HepG2 (cell line): ENCODE measurements at regions not wholly inside any gene's neighbourhood (a gene's known extent, or its start where the extent isn't known, plus 50 kb on each side); places are given as distances from the start of the nearest gene placed in this dataset.

ENCODE experiments used
- ATAC-seq: fragments of 200-7000 bp; cut with Tn5 transposase; 3 replicates; pipeline ENCODE4 v1.9.1; 2020; ENCODE audit warnings: mild to moderate bottlenecking, moderate library complexity
- BruUV-seq: library from RNA; stranded (reverse); fragments of 400-500 nt; replicated peaks from 2 replicates; lab custom pipeline; 2021; lab: Mats Ljungman, UMichigan
- CTCF ChIA-PET: fragments of 300-600 bp; formaldehyde crosslinking; extraction: SDS; loops from one replicate; lab custom pipeline; 2021; ENCODE audit warnings: low total read pairs, inconsistent platforms, low intra/inter-chr PET ratio; lab: Yijun Ruan, JAX
- POLR2A ChIA-PET: fragments of 350-600 bp; sonication (Branson Sonifier 250); formaldehyde crosslinking; loops from one replicate; lab custom pipeline; 2020; ENCODE audit warnings: antibody characterized with exemption, inconsistent platforms; lab: Yijun Ruan, JAX
- DNase-seq: peaks from one replicate; pipeline ENCODE4 v3.0.0-alpha.2; 2015; ENCODE audit warnings: low spot score
- FAIRE-seq: peaks from 3 replicates; lab custom pipeline; 2011; peaks lifted over from hg19 to GRCh38; lab: Jason Lieb, UNC
- H2AFZ ChIP-seq: one replicate; pipeline ENCODE4 v1.6.1; 2011; ENCODE audit warnings: low read length, inconsistent platforms
- H3K27ac ChIP-seq: fragments of 300-600 bp; 3 replicates; pipeline ENCODE4 v1.8.0; 2011; ENCODE audit warnings: mixed run types, mild to moderate bottlenecking, mixed read lengths, low read length, inconsistent platforms; ENCODE audit not compliant: insufficient read depth; ENCODE audit errors: extremely low read length
- H3K27me3 ChIP-seq, 2 experiments: fragments of 200-600 bp in 1 of 2; 2 replicates in 1 of 2; 3 replicates in 1 of 2; pipeline versions ENCODE4 v1.6.0 to v1.8.0; 2011; ENCODE audit warnings: low read length in 2 of 2, mild to moderate bottlenecking in 2 of 2, moderate library complexity in 2 of 2, inconsistent platforms in 1 of 2; ENCODE audit not compliant: insufficient read depth in 2 of 2, control insufficient read depth in 1 of 2
- H3K36me3 ChIP-seq, 2 experiments: fragments of 200-600 bp in 1 of 2; replicated peaks in 1 of 2; 2 replicates in 1 of 2; 3 replicates in 1 of 2; pipeline versions ENCODE4 v1.5.1 to v1.8.0; 2011; ENCODE audit warnings: low read length in 2 of 2, inconsistent platforms in 1 of 2; ENCODE audit not compliant: insufficient read depth in 2 of 2, control insufficient read depth in 1 of 2
- H3K4me1 ChIP-seq: 2 replicates; pipeline ENCODE4 v1.5.1; 2012; ENCODE audit warnings: low read length, inconsistent platforms; ENCODE audit not compliant: insufficient read depth
- H3K4me2 ChIP-seq: 2 replicates; pipeline ENCODE4 v1.6.0; 2011; ENCODE audit warnings: low read depth, low read length, inconsistent platforms
- H3K4me3 ChIP-seq, 3 experiments: fragments of 200-600 bp in 1 of 3; sonication (generic), shearing (Covaris generic) in 1 of 3; replicated peaks in 1 of 3; 2 replicates each; pipeline ENCODE4 v1.5.1; 2011 to 2016; ENCODE audit warnings: low read length in 3 of 3, inconsistent platforms in 2 of 3, low read depth in 2 of 3, mild to moderate bottlenecking in 2 of 3, control low read depth in 1 of 3, mixed read lengths in 1 of 3; ENCODE audit not compliant: insufficient read depth in 1 of 3
- H3K79me2 ChIP-seq: one replicate; pipeline ENCODE4 v1.6.1; 2011; ENCODE audit warnings: low read length, inconsistent platforms; ENCODE audit not compliant: insufficient read depth
- H3K9ac ChIP-seq: 2 replicates; pipeline ENCODE4 v1.6.0; 2011; ENCODE audit warnings: mild to moderate bottlenecking, low read depth, low read length, inconsistent platforms; ENCODE audit not compliant: insufficient read depth
- H3K9me3 ChIP-seq: 2 replicates; pipeline ENCODE4 v1.5.1; 2012; ENCODE audit warnings: mild to moderate bottlenecking, low read length
- H4K20me1 ChIP-seq: 2 replicates; pipeline ENCODE4 v1.6.0; 2011; ENCODE audit warnings: inconsistent platforms, mild to moderate bottlenecking, low read length, moderate library complexity; ENCODE audit not compliant: insufficient read depth
- ATF4 ChIP-seq, 2 experiments: fragments of 450-650 bp in 1 of 2; sonication (generic) in 1 of 2; formaldehyde crosslinking; IDR thresholded peaks; 2 replicates each; pipeline versions ENCODE4 v1.5.0 to v1.8.0; 2020 to 2022; ENCODE audit warnings: mild to moderate bottlenecking in 1 of 2, missing genetic modification reagents in 1 of 2
- CEBPB ChIP-seq: IDR thresholded peaks from 2 replicates; pipeline ENCODE4 v1.6.1; 2011; ENCODE audit warnings: low read depth, low read length, improper control_type of control experiment, borderline replicate concordance
- CEBPG ChIP-seq: IDR thresholded peaks from 2 replicates; pipeline ENCODE4 v1.6.1; 2016
- FOSL2 ChIP-seq: sonication (generic); formaldehyde crosslinking; IDR thresholded peaks from 2 replicates; pipeline ENCODE4 v1.4.0; 2020; ENCODE audit warnings: missing genetic modification reagents
- HNF1A ChIP-seq, 2 experiments: sonication (generic) in 1 of 2; formaldehyde crosslinking in 1 of 2; IDR thresholded peaks; 2 replicates each; pipeline versions ENCODE4 v1.4.0 to v1.6.1; 2016 to 2020; ENCODE audit warnings: borderline replicate concordance in 1 of 2, low read depth in 1 of 2, mild to moderate bottlenecking in 1 of 2, missing genetic modification reagents in 1 of 2
- POLR2A ChIP-seq, 2 experiments: IDR thresholded peaks; 2 replicates each; pipeline ENCODE4 v1.6.1; 2011; ENCODE audit warnings: low read depth in 2 of 2, low read length in 2 of 2, mild to moderate bottlenecking in 1 of 2, moderate library complexity in 1 of 2; ENCODE audit not compliant: insufficient read depth in 1 of 2
- ZBTB21 ChIP-seq: sonication (generic); formaldehyde crosslinking; IDR thresholded peaks from 2 replicates; pipeline ENCODE4 v1.4.0; 2020; ENCODE audit warnings: missing genetic modification reagents
- ZNF878 ChIP-seq: sonication (generic); formaldehyde crosslinking; IDR thresholded peaks from 2 replicates; pipeline ENCODE4 v1.8.1; 2023; ENCODE audit warnings: mild to moderate bottlenecking, missing genetic modification reagents, moderate library complexity
- WGBS: methylation state at CpG from one replicate; pipeline ENCODE4 v1.1.6; 2017; ENCODE audit warnings: low lambda C conversion rate; 5-methylcytosine and 5-hydroxymethylcytosine counted together
- in situ Hi-C: cut with HindIII; loops from 2 replicates; pipeline ENCODE4 v1.10.0; 2017; ENCODE audit warnings: low pct_unique_long_range_greater_than_20kb; ENCODE audit not compliant: extremely low pct_ligation_motif_present
- intact Hi-C: fragments of 100-400 bp; cut with micrococcal nuclease; formaldehyde crosslinking; loops from one replicate; pipeline ENCODE4 v1.10.0; 2022; ENCODE audit not compliant: unreplicated experiment

- H3K4me2 ChIP-seq, result no peak overlapping the region
- no peak overlapping the region for H3K9ac ChIP-seq
- 5% methylated on average over 9 of the region's 11 CpGs for WGBS
- ChIA-PET POLR2A (no interaction called here), CTCF (no interaction called here)
- H3K27ac ChIP-seq, result no peak overlapping the region
- in situ Hi-C loops (no loop called here), intact Hi-C loops (no loop called here)
- TF ChIP-seq ATF4 (CRISPR knock-in tag; IDR thresholded peaks at IDR 0.05) (peak in 1 of 2 experiments; percentile 78; a peak in 2 of 4 replicates), FOSL2 (peak; percentile 87), ZBTB21 (CRISPR knock-in tag) (peak; percentile 50; the same call in 1 of the 2 replicates), POLR2A (IDR thresholded peaks at IDR 0.05; ENCODE audit: insufficient read depth in 1 of 2, low read depth in 2 of 2, low read length in 2 of 2) (no peak), ZNF878 (CRISPR knock-in tag) (no peak), CEBPB (peak; percentile 90), CEBPG (CRISPR knock-in tag) (peak; percentile 47), HNF1A (IDR thresholded peaks at IDR 0.05; ENCODE audit: low read depth) (peak; percentile 39; the same call in 1 of the 2 replicates), HNF1A (CRISPR knock-in tag; IDR thresholded peaks at IDR 0.05; ENCODE audit: borderline replicate concordance) (no peak)
- no peaks in the 10 kb centered on the region for H3K36me3 ChIP-seq
- BruUV-seq, result no TSS peak
- H4K20me1 ChIP-seq, result no peaks in the 10 kb centered on the region
- H3K27me3 ChIP-seq, result no peaks in the 10 kb centered on the region
- no peak overlapping the region for H2AFZ ChIP-seq
- FAIRE-seq (no peak), ATAC-seq (peak; percentile 41; the same call in 1 of the 3 replicates), DNase-seq (peak; percentile 40)
- H3K9me3 ChIP-seq, result no peaks in the 10 kb centered on the region; the same call in 1 of the 2 replicates
- H3K4me1 ChIP-seq, result no peaks in the 10 kb centered on the region
- H3K4me3 ChIP-seq, result no peak overlapping the region
- no peaks in the 10 kb centered on the region for H3K79me2 ChIP-seq
Observed at GRCh38 chr5:4630031-4630430, 510.1 kb upstream of the ADAMTS16 start.
